C4-2B (cell line): ENCODE measurements at regions not wholly inside any gene's neighbourhood (a gene's known extent, or its start where the extent isn't known, plus 50 kb on each side); places are given as distances from the start of the nearest gene placed in this dataset.
"Not testable (repeated sequence)": the region's sequence is repeated elsewhere in the genome, so short reads cannot be mapped to it uniquely, and the experiment has no call there.

ENCODE experiments used
- ZFX ChIP-seq: fragments of 450-650 bp; IDR thresholded peaks from 2 replicates; pipeline ENCODE4 v1.6.1; 2017
- TF ChIP-seq, protein P1 (sequence below): fragments of 450-650 bp; conservative IDR thresholded peaks from 2 replicates; pipeline ENCODE4 v1.5.1; 2017; ENCODE audit warnings: mild to moderate bottlenecking

DNA sequence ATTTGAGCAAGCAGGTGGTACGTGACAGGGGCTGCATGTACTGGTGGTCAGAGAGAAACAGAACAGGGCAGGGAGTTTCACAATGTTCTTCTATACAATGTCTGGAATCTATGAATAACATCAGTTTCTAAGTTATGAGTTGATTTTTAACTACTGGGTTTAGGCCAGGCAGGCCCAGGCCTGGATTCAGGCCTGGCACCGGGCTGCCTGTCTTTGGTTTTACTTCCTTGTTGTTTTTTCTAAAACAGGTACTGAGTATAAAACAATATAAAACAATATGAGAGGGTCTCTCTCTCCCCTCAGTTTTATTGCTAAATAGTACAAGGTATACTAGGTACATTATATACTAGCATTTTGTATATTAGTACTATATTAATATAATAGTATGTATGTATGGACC lies 742.7 kb upstream of the FAT3 start:
- TF ChIP-seq, protein P1, sequence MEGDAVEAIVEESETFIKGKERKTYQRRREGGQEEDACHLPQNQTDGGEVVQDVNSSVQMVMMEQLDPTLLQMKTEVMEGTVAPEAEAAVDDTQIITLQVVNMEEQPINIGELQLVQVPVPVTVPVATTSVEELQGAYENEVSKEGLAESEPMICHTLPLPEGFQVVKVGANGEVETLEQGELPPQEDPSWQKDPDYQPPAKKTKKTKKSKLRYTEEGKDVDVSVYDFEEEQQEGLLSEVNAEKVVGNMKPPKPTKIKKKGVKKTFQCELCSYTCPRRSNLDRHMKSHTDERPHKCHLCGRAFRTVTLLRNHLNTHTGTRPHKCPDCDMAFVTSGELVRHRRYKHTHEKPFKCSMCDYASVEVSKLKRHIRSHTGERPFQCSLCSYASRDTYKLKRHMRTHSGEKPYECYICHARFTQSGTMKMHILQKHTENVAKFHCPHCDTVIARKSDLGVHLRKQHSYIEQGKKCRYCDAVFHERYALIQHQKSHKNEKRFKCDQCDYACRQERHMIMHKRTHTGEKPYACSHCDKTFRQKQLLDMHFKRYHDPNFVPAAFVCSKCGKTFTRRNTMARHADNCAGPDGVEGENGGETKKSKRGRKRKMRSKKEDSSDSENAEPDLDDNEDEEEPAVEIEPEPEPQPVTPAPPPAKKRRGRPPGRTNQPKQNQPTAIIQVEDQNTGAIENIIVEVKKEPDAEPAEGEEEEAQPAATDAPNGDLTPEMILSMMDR, result not testable (repeated sequence)
- not testable (repeated sequence) for TF ChIP-seq ZFX
